ENCODE measurements at regions not wholly inside any gene's neighbourhood (a gene's known extent, or its start where the extent isn't known, plus 50 kb on each side); places are given as distances from the start of the nearest gene placed in this dataset.
A peak's percentile ranks its signal among the peaks of the same experiment; 100 is the strongest.

- TF ChIP-seq USF1 (IDR thresholded peaks at IDR 0.05; ENCODE audit: borderline replicate concordance, extremely low read length, insufficient read depth, low read depth, low read length) = no peak
- TF ChIP-seq SRF (IDR thresholded peaks at IDR 0.05; ENCODE audit: low read depth in 2 of 2, low read length in 2 of 2) = no peak
- TF ChIP-seq HSF1 (IDR thresholded peaks at IDR 0.05; ENCODE audit: low read depth, low read length) = peak; percentile 89; the same call in 1 of the 2 replicates
- TF ChIP-seq MTA2 (IDR thresholded peaks at IDR 0.05; ENCODE audit: low read depth) = peak; percentile 48; the same call in 1 of the 2 replicates
- TF ChIP-seq ZSCAN29 (IDR thresholded peaks at IDR 0.05) = 0 out of 2 replicates have a peak, but pooled peaks have one; percentile 8
- TF ChIP-seq ZNF274 (IDR thresholded peaks at IDR 0.05; ENCODE audit: insufficient read depth, insufficient read length) = no peak
- TF ChIP-seq MXI1 (IDR thresholded peaks at IDR 0.05; ENCODE audit: low read depth, low read length) = no peak
- TF ChIP-seq RUNX3 (IDR thresholded peaks at IDR 0.05; ENCODE audit: low read length) = peak; percentile 79
- 0 out of 2 replicates have a peak, but pooled peaks have one; percentile 32 for TF ChIP-seq LARP7 (IDR thresholded peaks at IDR 0.05)
- TF ChIP-seq PBX3 (IDR thresholded peaks at IDR 0.05; ENCODE audit: insufficient replicate concordance, low read depth, low read length) = peak; percentile 78
- TF ChIP-seq MEF2B (IDR thresholded peaks at IDR 0.05; ENCODE audit: partially characterized antibody, poor library complexity, severe bottlenecking) = peak; percentile 99
- peak; percentile 69 for TF ChIP-seq FOXM1 (IDR thresholded peaks at IDR 0.05; ENCODE audit: low read depth, low read length)
- no peak for TF ChIP-seq ASH2L (IDR thresholded peaks at IDR 0.05; ENCODE audit: borderline replicate concordance, low read depth)
- no peak for TF ChIP-seq SIX5 (IDR thresholded peaks at IDR 0.05; ENCODE audit: low read depth, low read length, severe bottlenecking)
- TF ChIP-seq GABPA (IDR thresholded peaks at IDR 0.05; ENCODE audit: low read depth) = peak; percentile 50; the same call in 1 of the 2 replicates
- TF ChIP-seq MAX (IDR thresholded peaks at IDR 0.05; ENCODE audit: low read depth, low read length) = no peak
- peak; percentile 50; the same call in 1 of the 2 replicates for TF ChIP-seq PAX5 (IDR thresholded peaks at IDR 0.05; ENCODE audit: borderline replicate concordance, low read depth, low read length)
- no peak for TF ChIP-seq ZNF217 (IDR thresholded peaks at IDR 0.05)
- no peak for TF ChIP-seq NKRF (conservative IDR thresholded peaks at IDR 0.05)
- TF ChIP-seq FOS (IDR thresholded peaks at IDR 0.05; ENCODE audit: borderline replicate concordance, extremely low read depth, insufficient read length) = no peak
- TF ChIP-seq CHD1 (IDR thresholded peaks at IDR 0.05; ENCODE audit: low read depth, low read length) = no peak
- 0 out of 2 replicates have a peak, but pooled peaks have one; percentile 41 for TF ChIP-seq HDGF (IDR thresholded peaks at IDR 0.05)
- peak; percentile 89 for TF ChIP-seq IKZF1 (conservative IDR thresholded peaks at IDR 0.05)
- TF ChIP-seq SMARCA5 (IDR thresholded peaks at IDR 0.05) = peak; percentile 58; the same call in 1 of the 2 replicates
- peak; percentile 56; the same call in 1 of the 2 replicates for TF ChIP-seq CREM (IDR thresholded peaks at IDR 0.05; ENCODE audit: low read depth)
- no peak for TF ChIP-seq KAT2A (conservative IDR thresholded peaks at IDR 0.05; ENCODE audit: control insufficient read depth, low read depth, low read length)
These were observed 53.2 kb upstream of the MRPS6 start (continued) for GRCh38 chr21:34020005-34020847.

Data from GM12878 (cell line).